Neural cell (in vitro differentiated cells): ENCODE measurements at regions not wholly inside any gene's neighbourhood (a gene's known extent, or its start where the extent isn't known, plus 50 kb on each side); places are given as distances from the start of the nearest gene placed in this dataset.

Experiments
- H2AFZ ChIP-seq: fragments of 200-600, 300-800 bp; sonication (generic), shearing (Covaris generic); 2 replicates; pipeline ENCODE4 v1.6.0; 2014; ENCODE audit warnings: low read depth, mild to moderate bottlenecking, antibody characterized with exemption, low read length, moderate library complexity
- H3F3A ChIP-seq: fragments of 200-600 bp; shearing (Covaris generic); 2 replicates; pipeline ENCODE4 v1.6.1; 2016; ENCODE audit warnings: mild to moderate bottlenecking, moderate library complexity, mixed read lengths, antibody characterized with exemption, low read length; ENCODE audit not compliant: insufficient read depth, poor library complexity, severe bottlenecking
- H3K27ac ChIP-seq: fragments of 200-600, 300-800 bp; sonication (generic), shearing (Covaris generic); 2 replicates; pipeline ENCODE4 v1.5.1; 2014; ENCODE audit warnings: mild to moderate bottlenecking, low read length, moderate library complexity
- H3K27me3 ChIP-seq: fragments of 300-800, 200-600 bp; sonication (generic), shearing (Covaris generic); 2 replicates; pipeline ENCODE4 v1.6.0; 2014; ENCODE audit warnings: mild to moderate bottlenecking, low read depth, low read length, moderate library complexity; ENCODE audit not compliant: insufficient read depth
- H3K36me3 ChIP-seq: fragments of 300-800, 200-600 bp; sonication (generic), shearing (Covaris generic); 2 replicates; pipeline ENCODE4 v1.5.1; 2014; ENCODE audit warnings: mild to moderate bottlenecking, antibody characterized with exemption, low read length, moderate library complexity; ENCODE audit not compliant: insufficient read depth
- H3K4me2 ChIP-seq: fragments of 300-800, 200-600 bp; sonication (generic), shearing (Covaris generic); 2 replicates; pipeline ENCODE4 v1.6.0; 2014; ENCODE audit warnings: mild to moderate bottlenecking, low read length
- H3K4me3 ChIP-seq: fragments of 300-800, 200-600 bp; sonication (generic), shearing (Covaris generic); 2 replicates; pipeline ENCODE4 v1.5.1; 2014; ENCODE audit warnings: mild to moderate bottlenecking, low read length, moderate library complexity
- H3K79me2 ChIP-seq: fragments of 200-600 bp; shearing (Covaris generic); replicated peaks from 2 replicates; pipeline ENCODE4 v1.6.0; 2014; ENCODE audit warnings: mild to moderate bottlenecking, low read length, moderate library complexity; ENCODE audit not compliant: insufficient read depth
- H3K9ac ChIP-seq: fragments of 300-800, 200-600 bp; sonication (generic), shearing (Covaris generic); 2 replicates; pipeline ENCODE4 v1.6.1; 2016; ENCODE audit warnings: mild to moderate bottlenecking, low read length, mixed read lengths
- H3K9me2 ChIP-seq: fragments of 200-600 bp; shearing (Covaris generic); 2 replicates; pipeline ENCODE4 v1.6.1; 2016; ENCODE audit warnings: mild to moderate bottlenecking, low read length, mixed read lengths; ENCODE audit not compliant: insufficient read depth
- H3K9me3 ChIP-seq: fragments of 200-600, 300-800 bp; sonication (generic), shearing (Covaris generic); 2 replicates; pipeline ENCODE4 v1.6.1; 2016; ENCODE audit warnings: mild to moderate bottlenecking, mixed run types, low read length, moderate library complexity, mixed read lengths
- H4K20me1 ChIP-seq: fragments of 200-600 bp; shearing (Covaris generic); 2 replicates; pipeline ENCODE4 v1.6.1; 2016; ENCODE audit warnings: mild to moderate bottlenecking, mixed run types; ENCODE audit not compliant: insufficient read depth
- EP300 ChIP-seq: fragments of 450-650 bp; conservative IDR thresholded peaks from 2 replicates; pipeline ENCODE4 v1.6.1; 2014; ENCODE audit warnings: antibody characterized with exemption, mild to moderate bottlenecking, moderate library complexity; ENCODE audit not compliant: poor library complexity, severe bottlenecking
- EZH2 ChIP-seq: fragments of 200-600, 300-800 bp; shearing (Covaris generic), sonication (generic); IDR thresholded peaks from 2 replicates; pipeline ENCODE4 v1.6.1; 2014; ENCODE audit warnings: antibody characterized with exemption, low read length, borderline replicate concordance, mild to moderate bottlenecking; ENCODE audit not compliant: insufficient read depth, poor library complexity, severe bottlenecking
- MXI1 ChIP-seq: fragments of 450-650 bp; conservative IDR thresholded peaks from 2 replicates; pipeline ENCODE4 v1.6.1; 2014; ENCODE audit warnings: antibody characterized with exemption, mild to moderate bottlenecking; ENCODE audit not compliant: poor library complexity, severe bottlenecking
- POLR2AphosphoS5 ChIP-seq: IDR thresholded peaks from 2 replicates; pipeline ENCODE4 v1.6.1; 2012
- RAD21 ChIP-seq: fragments of 450-650 bp; conservative IDR thresholded peaks from 2 replicates; pipeline ENCODE4 v1.6.1; 2014; ENCODE audit warnings: antibody characterized with exemption, mild to moderate bottlenecking, moderate library complexity
- SMC3 ChIP-seq: fragments of 450-650 bp; conservative IDR thresholded peaks from 2 replicates; pipeline ENCODE4 v1.6.1; 2014; ENCODE audit warnings: antibody characterized with exemption, mild to moderate bottlenecking, moderate library complexity; ENCODE audit not compliant: poor library complexity
- TAF1 ChIP-seq: IDR thresholded peaks from 2 replicates; pipeline ENCODE4 v1.6.1; 2012; ENCODE audit warnings: low read depth
- TF ChIP-seq, protein P1 (sequence below): IDR thresholded peaks from 2 replicates; pipeline ENCODE4 v1.6.1; 2012; ENCODE audit warnings: borderline replicate concordance
- TF ChIP-seq, protein P2 (sequence below): fragments of 450-650 bp; IDR thresholded peaks from 2 replicates; pipeline ENCODE4 v1.5.1; 2014; ENCODE audit warnings: antibody characterized with exemption, mild to moderate bottlenecking, moderate library complexity; ENCODE audit not compliant: poor library complexity, severe bottlenecking

DNA sequence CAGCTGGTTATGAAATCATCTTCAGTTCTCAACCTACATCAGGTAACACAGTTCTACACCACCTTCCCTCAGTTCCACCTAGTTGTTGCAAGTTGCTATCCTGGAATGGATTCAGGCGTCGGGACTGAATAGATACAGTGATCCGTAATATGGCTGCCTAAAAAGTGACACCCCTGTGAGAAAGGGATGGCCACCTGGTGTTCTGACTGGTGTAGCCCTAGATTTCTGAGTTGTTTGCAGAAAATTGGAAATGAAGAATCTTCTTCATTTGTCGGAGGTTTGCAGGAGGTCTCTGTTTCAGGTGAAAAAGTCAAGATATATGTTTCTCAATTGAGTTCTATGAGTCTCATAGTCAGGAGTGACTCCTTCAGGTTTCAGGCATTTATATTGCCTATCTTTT is 225.8 kb upstream of the ELAC2 start:
- Histone ChIP-seq H3F3A (no peaks in the 10 kb centered on the region), H3K27me3 (no peaks in the 10 kb centered on the region), H3K27ac (no peak overlapping the region), H3K4me3 (no peak overlapping the region), H2AFZ (no peak overlapping the region), H3K9me2 (no peaks in the 10 kb centered on the region), H3K79me2 (no peaks in the 10 kb centered on the region), H3K4me2 (no peak overlapping the region), H3K36me3 (no peaks in the 10 kb centered on the region), H3K9me3 (no peaks in the 10 kb centered on the region), H4K20me1 (no peaks in the 10 kb centered on the region), H3K9ac (no peak overlapping the region)
- TF ChIP-seq SMC3: no peak
- TF ChIP-seq, protein P1, sequence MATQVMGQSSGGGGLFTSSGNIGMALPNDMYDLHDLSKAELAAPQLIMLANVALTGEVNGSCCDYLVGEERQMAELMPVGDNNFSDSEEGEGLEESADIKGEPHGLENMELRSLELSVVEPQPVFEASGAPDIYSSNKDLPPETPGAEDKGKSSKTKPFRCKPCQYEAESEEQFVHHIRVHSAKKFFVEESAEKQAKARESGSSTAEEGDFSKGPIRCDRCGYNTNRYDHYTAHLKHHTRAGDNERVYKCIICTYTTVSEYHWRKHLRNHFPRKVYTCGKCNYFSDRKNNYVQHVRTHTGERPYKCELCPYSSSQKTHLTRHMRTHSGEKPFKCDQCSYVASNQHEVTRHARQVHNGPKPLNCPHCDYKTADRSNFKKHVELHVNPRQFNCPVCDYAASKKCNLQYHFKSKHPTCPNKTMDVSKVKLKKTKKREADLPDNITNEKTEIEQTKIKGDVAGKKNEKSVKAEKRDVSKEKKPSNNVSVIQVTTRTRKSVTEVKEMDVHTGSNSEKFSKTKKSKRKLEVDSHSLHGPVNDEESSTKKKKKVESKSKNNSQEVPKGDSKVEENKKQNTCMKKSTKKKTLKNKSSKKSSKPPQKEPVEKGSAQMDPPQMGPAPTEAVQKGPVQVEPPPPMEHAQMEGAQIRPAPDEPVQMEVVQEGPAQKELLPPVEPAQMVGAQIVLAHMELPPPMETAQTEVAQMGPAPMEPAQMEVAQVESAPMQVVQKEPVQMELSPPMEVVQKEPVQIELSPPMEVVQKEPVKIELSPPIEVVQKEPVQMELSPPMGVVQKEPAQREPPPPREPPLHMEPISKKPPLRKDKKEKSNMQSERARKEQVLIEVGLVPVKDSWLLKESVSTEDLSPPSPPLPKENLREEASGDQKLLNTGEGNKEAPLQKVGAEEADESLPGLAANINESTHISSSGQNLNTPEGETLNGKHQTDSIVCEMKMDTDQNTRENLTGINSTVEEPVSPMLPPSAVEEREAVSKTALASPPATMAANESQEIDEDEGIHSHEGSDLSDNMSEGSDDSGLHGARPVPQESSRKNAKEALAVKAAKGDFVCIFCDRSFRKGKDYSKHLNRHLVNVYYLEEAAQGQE: no peak
- no peak for TF ChIP-seq EP300
- no peak for TF ChIP-seq TAF1
- no peak for TF ChIP-seq EZH2
- TF ChIP-seq, protein P2, sequence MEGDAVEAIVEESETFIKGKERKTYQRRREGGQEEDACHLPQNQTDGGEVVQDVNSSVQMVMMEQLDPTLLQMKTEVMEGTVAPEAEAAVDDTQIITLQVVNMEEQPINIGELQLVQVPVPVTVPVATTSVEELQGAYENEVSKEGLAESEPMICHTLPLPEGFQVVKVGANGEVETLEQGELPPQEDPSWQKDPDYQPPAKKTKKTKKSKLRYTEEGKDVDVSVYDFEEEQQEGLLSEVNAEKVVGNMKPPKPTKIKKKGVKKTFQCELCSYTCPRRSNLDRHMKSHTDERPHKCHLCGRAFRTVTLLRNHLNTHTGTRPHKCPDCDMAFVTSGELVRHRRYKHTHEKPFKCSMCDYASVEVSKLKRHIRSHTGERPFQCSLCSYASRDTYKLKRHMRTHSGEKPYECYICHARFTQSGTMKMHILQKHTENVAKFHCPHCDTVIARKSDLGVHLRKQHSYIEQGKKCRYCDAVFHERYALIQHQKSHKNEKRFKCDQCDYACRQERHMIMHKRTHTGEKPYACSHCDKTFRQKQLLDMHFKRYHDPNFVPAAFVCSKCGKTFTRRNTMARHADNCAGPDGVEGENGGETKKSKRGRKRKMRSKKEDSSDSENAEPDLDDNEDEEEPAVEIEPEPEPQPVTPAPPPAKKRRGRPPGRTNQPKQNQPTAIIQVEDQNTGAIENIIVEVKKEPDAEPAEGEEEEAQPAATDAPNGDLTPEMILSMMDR: no peak
- no peak for TF ChIP-seq MXI1
- TF ChIP-seq RAD21: no peak
- TF ChIP-seq POLR2AphosphoS5: no peak

DNA sequence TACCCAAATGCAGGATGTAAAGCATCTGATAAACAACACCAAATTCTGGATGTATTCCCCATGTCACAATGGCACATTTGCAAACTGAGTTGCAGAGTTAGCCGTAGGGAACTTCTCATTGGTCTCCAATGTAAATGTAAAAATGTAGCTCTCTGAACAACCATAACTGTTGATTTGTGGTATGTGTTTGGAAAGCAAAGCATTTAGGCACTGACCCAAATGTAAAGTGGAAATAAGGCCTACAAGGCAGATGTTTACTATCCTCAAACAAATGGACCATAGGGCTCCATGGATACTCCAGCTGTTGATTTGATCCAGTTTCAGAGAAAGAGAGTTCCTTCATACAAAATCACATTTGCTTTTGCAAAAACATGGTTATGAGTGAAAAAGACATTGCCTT is 223.0 kb upstream of the ELAC2 start:
- Histone ChIP-seq H3K79me2 (no peaks in the 10 kb centered on the region), H3K4me2 (no peak overlapping the region)

More for the DNA sequence above, 223.0 kb upstream of the ELAC2 start:
- no peaks in the 10 kb centered on the region for H3F3A ChIP-seq
- no peak overlapping the region for H3K27ac ChIP-seq
- H3K9me3 ChIP-seq: no peaks in the 10 kb centered on the region
- H4K20me1 ChIP-seq: no peaks in the 10 kb centered on the region
- H3K9ac ChIP-seq: no peak overlapping the region
- H3K9me2 ChIP-seq: no peaks in the 10 kb centered on the region
- no peaks in the 10 kb centered on the region for H3K27me3 ChIP-seq
- H3K36me3 ChIP-seq: no peaks in the 10 kb centered on the region
- no peak overlapping the region for H3K4me3 ChIP-seq
- H2AFZ ChIP-seq: no peak overlapping the region
- TF ChIP-seq RAD21 (no peak), TAF1 (no peak), POLR2AphosphoS5 (no peak), EP300 (no peak), SMC3 (no peak), MXI1 (no peak), EZH2 (no peak)
- TF ChIP-seq, protein P2: no peak
- TF ChIP-seq, protein P1: no peak
